HL-60 (cell line): ENCODE measurements at regions not wholly inside any gene's neighbourhood (a gene's known extent, or its start where the extent isn't known, plus 50 kb on each side); places are given as distances from the start of the nearest gene placed in this dataset.

Source experiments
- POLR2AphosphoS5 ChIP-seq: IDR thresholded peaks from 2 replicates; pipeline ENCODE4 v1.6.1; 2012; ENCODE audit warnings: low read depth
- TF ChIP-seq, protein P1 (sequence below): IDR thresholded peaks from one replicate; pipeline ENCODE4 v1.5.1; 2011; ENCODE audit warnings: low read length, control low read depth, inconsistent platforms; ENCODE audit not compliant: insufficient read depth

DNA sequence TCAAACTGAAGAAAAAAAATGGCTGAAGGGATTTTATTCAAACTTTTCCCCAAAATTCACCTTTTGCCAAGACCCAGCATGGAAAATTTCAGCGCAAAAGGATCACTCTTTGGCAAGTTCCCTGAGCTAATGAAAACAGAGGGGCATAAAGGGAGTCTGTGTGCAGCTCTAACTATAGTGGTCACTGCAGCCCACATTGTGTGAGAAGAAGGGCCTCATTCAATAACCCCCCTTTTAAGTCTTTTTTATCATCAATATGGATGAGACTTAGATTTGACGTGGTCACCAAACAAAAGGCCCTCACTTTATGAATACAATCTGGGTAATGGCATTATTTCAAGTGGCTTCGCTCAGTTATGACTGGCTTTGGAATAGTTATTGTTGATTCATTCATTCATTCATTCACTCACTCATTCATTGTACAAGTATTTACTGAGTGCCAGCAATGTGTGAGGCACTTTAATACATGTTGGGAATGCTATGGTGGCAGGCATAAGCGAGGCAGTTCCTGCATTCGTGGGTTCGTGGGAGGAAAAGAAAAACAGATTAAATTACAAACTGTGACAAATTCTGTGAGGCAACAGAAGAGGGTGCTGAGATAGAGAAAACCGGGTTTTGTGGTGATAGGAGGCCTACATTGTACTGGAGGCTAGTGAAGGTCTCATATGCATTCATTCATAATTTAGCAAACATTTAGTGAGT is 145.7 kb upstream of the KLF4 start:
- TF ChIP-seq, protein P1, sequence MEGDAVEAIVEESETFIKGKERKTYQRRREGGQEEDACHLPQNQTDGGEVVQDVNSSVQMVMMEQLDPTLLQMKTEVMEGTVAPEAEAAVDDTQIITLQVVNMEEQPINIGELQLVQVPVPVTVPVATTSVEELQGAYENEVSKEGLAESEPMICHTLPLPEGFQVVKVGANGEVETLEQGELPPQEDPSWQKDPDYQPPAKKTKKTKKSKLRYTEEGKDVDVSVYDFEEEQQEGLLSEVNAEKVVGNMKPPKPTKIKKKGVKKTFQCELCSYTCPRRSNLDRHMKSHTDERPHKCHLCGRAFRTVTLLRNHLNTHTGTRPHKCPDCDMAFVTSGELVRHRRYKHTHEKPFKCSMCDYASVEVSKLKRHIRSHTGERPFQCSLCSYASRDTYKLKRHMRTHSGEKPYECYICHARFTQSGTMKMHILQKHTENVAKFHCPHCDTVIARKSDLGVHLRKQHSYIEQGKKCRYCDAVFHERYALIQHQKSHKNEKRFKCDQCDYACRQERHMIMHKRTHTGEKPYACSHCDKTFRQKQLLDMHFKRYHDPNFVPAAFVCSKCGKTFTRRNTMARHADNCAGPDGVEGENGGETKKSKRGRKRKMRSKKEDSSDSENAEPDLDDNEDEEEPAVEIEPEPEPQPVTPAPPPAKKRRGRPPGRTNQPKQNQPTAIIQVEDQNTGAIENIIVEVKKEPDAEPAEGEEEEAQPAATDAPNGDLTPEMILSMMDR, result no peak
- no peak for TF ChIP-seq POLR2AphosphoS5
